ENCODE measurements at regions not wholly inside any gene's neighbourhood (a gene's known extent, or its start where the extent isn't known, plus 50 kb on each side); places are given as distances from the start of the nearest gene placed in this dataset.

GRCh38 chr17:72580321-72581127 lies 459.7 kb downstream of the SOX9 start:
- TF ChIP-seq CTCF (conservative IDR thresholded peaks at IDR 0.05; ENCODE audit: low read depth, low read length), result no peak
- no peak overlapping the region for H3K4me3 ChIP-seq (ENCODE audit: low read length)
- DNase-seq (ENCODE audit: low read depth), result no peak

GRCh38 chr17:72587156-72587555 lies 466.3 kb downstream of the SOX9 start:
- DNase-seq (ENCODE audit: low read depth), result no peak
- no peak overlapping the region for H3K4me3 ChIP-seq (ENCODE audit: low read length)
- no peak for TF ChIP-seq CTCF (conservative IDR thresholded peaks at IDR 0.05; ENCODE audit: low read depth, low read length)

- H3K4me3 ChIP-seq (ENCODE audit: low read length), result no peak overlapping the region
- peak; percentile 5 for TF ChIP-seq CTCF (conservative IDR thresholded peaks at IDR 0.05; ENCODE audit: low read depth, low read length)
- DNase-seq (ENCODE audit: low read depth), result no peak
These were observed 467.1 kb downstream of the SOX9 start for GRCh38 chr17:72587773-72588511.

DNA sequence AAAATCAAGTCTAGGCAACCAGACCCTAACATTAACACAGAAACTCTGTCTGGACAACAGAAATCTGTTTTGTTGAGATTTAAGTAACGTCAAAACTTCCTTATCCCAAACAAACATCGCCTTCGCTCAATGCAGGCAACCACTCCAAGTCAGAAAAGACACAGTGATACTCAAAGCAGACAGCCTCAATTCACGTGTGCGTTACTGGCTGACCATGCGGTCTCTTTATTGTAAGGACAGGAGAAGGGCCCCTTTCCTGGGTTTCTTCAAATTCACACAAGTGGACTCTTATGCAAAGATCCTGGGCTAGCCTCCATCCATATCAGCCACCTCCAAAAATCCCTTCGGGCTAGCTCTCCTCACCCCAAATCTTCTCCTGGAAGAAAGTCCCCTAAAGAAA lies 467.7 kb downstream of the SOX9 start:
- no peak overlapping the region for H3K4me3 ChIP-seq (ENCODE audit: low read length)
- no peak for DNase-seq (ENCODE audit: low read depth)
- TF ChIP-seq CTCF (conservative IDR thresholded peaks at IDR 0.05; ENCODE audit: low read depth, low read length), result no peak

DNA sequence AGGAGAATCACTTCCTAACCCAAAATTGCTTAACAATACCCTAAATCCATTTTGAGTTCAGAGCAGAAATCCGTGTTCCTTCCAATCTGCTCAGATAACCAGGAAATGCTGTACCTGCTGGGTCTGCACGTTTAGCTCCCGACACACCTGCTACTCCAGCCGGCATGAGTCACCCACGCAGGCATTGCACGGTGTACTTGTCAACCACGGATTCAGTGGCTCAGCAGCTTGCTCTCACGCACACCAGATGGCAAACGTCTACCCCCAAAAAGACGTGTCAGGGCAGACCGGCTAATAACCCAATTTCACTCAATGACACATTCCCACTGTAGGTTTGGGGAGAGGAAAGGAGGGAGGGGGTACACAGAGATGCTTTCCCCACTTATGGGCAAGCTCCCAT lies 468.1 kb downstream of the SOX9 start:
- no peak overlapping the region for H3K4me3 ChIP-seq (ENCODE audit: low read length)
- TF ChIP-seq CTCF (conservative IDR thresholded peaks at IDR 0.05; ENCODE audit: low read depth, low read length), result no peak
- DNase-seq (ENCODE audit: low read depth), result no peak

- peak overlapping the region; percentile 88 for H3K4me3 ChIP-seq (ENCODE audit: low read length)
- TF ChIP-seq CTCF (conservative IDR thresholded peaks at IDR 0.05; ENCODE audit: low read depth, low read length), result no peak
These were observed 469.6 kb downstream of the SOX9 start for GRCh38 chr17:72590382-72590781.

GRCh38 chr17:72590882-72591281 lies 470.1 kb downstream of the SOX9 start:
- H3K4me3 ChIP-seq (ENCODE audit: low read length), result peak overlapping the region; percentile 88
- no peak for DNase-seq (ENCODE audit: low read depth)
- TF ChIP-seq CTCF (conservative IDR thresholded peaks at IDR 0.05; ENCODE audit: low read depth, low read length), result no peak

More at GRCh38 chr17:72590382-72590781, 469.6 kb downstream of the SOX9 start:
- DNase-seq (ENCODE audit: low read depth), result no peak
